Activated CD4-positive, alpha-beta T cell treated with anti-CD3 and anti-CD28 coated beads for 24 hours (primary cell): ENCODE measurements at regions not wholly inside any gene's neighbourhood (a gene's known extent, or its start where the extent isn't known, plus 50 kb on each side); places are given as distances from the start of the nearest gene placed in this dataset.

ENCODE experiments used
- DNase-seq, 2 donors: peaks; one replicate each; pipeline ENCODE4 v3.0.0-alpha.2; 2020; ENCODE audit warnings: low read depth in 2 of 2

GRCh38 chr2:192313773-192314172, 119.0 kb upstream of the TMEFF2 start:
- DNase-seq, result no peak

- no peak for DNase-seq
Measured at GRCh38 chr2:192311701-192312460, 117.1 kb upstream of the TMEFF2 start.

DNA sequence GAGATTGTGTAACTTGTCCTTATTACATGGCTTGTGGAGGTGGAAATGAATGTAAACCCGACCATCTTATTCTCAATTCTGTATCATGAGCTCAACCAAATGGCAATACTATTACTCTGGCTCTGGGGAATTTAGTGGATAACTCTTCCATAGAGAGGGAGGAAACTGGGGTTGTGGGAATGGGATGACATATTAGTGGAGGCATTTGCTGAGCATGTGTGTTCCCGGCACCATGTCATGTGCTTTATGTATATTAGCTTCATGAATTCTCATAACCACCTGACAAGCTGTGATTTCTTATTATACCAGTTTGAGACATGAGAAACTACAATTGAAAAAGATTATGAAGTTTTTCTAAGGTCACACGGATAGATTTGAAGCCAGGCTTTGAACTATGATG, 112.8 kb upstream of the TMEFF2 start:
- no peak for DNase-seq

- no peak for DNase-seq
Measured at GRCh38 chr2:192298664-192299063, 103.9 kb upstream of the TMEFF2 start.

DNA sequence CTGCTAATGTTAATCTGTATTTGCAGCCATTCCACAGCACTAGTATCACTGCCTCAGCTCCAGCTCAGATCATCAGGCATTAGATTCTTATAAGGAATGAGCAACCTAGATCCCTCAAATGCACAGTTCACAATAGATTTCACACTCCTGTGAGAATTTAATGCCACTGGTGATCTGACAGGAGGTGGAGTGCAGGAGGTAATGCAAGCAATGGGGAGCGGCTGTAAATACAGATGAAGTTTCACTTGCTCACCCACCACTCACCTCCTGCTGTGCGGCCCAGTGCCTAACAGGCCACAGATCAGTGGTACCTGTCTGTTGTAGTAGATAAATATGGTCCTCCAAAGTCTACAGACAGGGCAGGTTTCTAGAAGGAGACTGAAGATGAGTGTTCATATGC, 97.7 kb upstream of the TMEFF2 start:
- DNase-seq, result no peak

DNA sequence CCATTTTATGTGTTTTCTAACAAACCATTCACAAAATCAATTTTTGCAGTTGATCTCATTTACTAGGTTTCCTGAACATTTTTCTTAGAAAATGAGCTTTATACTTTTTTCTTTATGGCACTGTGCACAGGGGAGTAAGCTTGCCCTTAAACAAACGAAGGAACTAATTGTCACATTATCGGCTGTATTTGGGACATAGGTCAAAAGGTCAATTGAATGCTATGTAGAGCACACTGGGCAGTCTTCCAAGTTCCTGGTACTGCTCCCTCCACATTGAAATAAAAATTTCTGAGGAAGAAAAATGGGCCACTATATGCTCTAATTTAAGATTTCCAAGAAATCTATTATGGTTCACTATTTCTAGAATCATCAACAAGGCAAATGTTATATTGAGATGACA, 93.6 kb upstream of the TMEFF2 start:
- DNase-seq, result no peak

DNA sequence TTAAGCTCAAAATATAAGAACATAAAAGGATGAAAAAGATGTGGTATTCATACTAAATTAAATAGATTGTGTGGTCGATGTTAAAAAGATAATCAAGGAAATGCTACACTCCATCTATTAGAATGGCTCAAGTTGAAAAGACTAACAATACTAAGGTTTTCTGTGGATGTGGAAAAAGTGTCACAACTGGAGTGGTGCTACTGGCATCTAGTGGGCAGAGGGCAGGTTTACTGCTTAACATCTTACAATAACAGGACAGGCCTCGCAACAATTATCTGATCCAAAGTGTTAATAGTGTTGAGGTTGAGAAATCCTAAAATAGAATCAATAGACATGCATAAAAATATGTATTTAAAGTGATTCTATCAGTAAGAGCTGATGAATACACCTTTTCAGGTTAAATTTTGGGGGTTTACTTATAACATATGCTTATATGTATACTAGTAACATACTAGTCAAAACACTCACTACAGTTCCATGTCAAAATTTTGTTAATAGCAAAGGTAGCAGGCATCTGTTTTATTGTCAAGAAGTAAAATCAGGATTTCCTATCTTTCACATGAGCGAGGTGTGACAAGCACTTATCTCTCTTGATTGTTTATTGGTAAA, 91.5 kb upstream of the TMEFF2 start:
- no peak for DNase-seq

DNA sequence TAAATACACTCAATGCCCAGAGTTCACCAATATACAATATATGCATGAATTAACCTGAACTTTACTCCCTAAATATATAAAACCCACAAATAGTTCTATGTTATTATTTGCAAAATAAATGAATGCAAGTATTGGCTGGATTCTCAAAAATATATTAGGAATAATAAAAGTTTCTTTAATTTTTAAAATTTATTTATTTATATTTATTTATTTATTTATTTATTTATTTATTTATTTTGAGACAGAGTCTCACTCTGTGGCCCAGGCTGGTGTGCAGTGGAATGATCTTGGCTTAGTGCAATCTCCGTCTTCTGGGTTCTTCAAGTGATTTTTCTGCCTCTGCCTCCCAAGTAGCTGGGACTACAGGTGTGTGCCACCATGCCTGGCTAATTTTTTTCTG, 88.7 kb upstream of the TMEFF2 start:
- no peak for DNase-seq

GRCh38 chr2:192278701-192279100, 84.0 kb upstream of the TMEFF2 start:
- no peak for DNase-seq

GRCh38 chr2:192277494-192278109, 82.9 kb upstream of the TMEFF2 start:
- no peak for DNase-seq

- DNase-seq, result no peak
Measured at GRCh38 chr2:192275632-192276031, 80.9 kb upstream of the TMEFF2 start.

DNA sequence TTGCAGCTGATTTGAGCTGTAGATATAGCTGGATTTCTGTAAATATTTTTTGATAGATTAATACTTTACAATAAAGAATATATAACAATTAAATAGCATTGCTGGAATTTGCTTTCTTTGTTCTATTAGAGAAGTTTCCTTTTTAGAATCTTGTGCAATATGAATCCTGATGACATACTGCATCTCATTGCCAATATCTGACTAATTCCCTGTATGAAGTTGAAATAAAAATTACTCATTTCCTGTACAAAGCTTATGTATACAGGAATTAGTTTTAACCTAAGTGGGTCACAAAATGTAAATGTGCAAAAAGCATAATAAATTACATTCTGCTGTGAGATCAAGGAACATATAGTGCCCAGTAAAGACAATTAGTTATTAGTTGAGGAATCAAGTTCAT, 72.8 kb upstream of the TMEFF2 start:
- no peak for DNase-seq

DNA sequence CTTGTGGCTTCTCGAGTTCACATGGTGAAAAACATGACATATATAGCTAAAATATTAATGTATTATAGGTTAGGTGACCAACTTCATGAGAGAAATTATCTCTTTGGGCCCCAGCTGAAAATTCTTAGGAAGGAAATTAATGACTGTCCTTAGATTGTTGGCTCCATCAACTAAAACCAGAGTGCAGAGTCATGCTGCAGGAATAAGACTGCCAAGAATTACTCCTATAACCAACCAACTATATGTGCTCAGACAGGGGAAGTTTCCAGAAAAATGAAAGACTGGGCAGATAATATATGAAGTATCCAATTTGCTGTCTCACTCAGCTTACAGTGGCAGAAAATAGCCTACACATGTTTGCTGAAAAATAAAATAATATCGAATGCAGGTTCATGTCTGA, 71.0 kb upstream of the TMEFF2 start:
- DNase-seq, result no peak

- no peak for DNase-seq
Measured at GRCh38 chr2:192254444-192254843, 59.7 kb upstream of the TMEFF2 start.

GRCh38 chr2:192253692-192254091, 59.0 kb upstream of the TMEFF2 start:
- no peak for DNase-seq

DNA sequence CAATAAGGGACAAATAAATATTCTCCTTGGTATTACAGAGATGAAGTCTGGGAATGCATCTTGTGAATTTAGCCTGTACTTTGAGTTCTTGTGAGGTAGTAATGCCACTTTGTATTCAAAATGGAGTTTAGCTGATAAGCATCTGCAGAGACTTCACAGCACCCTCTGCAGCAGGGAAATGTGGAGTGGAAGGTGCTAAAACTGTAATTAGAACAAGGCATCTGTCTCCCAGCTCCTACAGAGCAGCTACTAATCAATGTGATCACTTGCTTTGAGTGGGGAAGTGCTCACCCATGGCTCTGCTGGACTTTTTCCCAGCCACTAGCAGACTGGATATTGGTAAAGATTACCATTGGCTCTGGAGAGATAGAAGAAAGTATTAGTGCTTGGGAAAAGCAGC, 56.2 kb upstream of the TMEFF2 start:
- DNase-seq, result no peak

- no peak for DNase-seq
Measured at GRCh38 chr2:192247456-192247855, 52.7 kb upstream of the TMEFF2 start.

GRCh38 chr2:192246297-192246696, 51.6 kb upstream of the TMEFF2 start:
- DNase-seq, result no peak

DNA sequence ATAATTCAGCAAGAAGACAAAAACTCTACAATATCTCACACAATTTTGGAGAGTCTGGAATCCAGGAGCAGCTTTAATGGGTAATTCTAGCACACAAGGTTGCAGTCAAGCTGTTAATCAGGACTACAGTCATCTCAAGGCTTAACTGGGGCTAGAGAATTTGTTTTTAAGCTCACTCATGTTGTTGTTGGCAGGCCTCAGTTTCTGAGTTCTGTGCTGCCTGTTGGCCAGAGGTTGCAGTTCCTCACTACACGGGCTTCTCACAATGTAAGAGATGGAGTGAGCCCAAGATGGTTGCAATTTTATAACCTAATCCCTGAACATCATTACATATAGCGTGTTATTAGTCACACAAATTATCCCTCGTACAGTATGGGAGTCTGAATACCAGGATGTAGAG, 50.6 kb upstream of the TMEFF2 start:
- DNase-seq, result no peak
